Stimulated activated CD4-positive, alpha-beta T cell treated with anti-CD3 and anti-CD28 coated beads, Interleukin-1b, Interleukin-23, amount 100 ng/mL, for 48 hours (primary cell): ENCODE measurements at regions not wholly inside any gene's neighbourhood (a gene's known extent, or its start where the extent isn't known, plus 50 kb on each side); places are given as distances from the start of the nearest gene placed in this dataset.

Experiments used
- DNase-seq: peaks from one replicate; pipeline ENCODE4 v3.0.0-alpha.2; 2020

GRCh38 chr18:10059610-10060468 is 146.0 kb downstream of the VAPA start:
- no peak for DNase-seq

- DNase-seq: no peak
Observed at GRCh38 chr18:10060469-10060782, 146.6 kb downstream of the VAPA start.

- no peak for DNase-seq
Observed at GRCh38 chr18:10060841-10061240, 147.0 kb downstream of the VAPA start.

GRCh38 chr18:10061566-10062140 is 147.8 kb downstream of the VAPA start:
- no peak for DNase-seq

- no peak for DNase-seq
Observed at GRCh38 chr18:10062302-10063300, 148.8 kb downstream of the VAPA start.

GRCh38 chr18:10063489-10063888 is 149.7 kb downstream of the VAPA start:
- DNase-seq: no peak

GRCh38 chr18:10064267-10064666 is 150.5 kb downstream of the VAPA start:
- no peak for DNase-seq

- DNase-seq: no peak
Observed at GRCh38 chr18:10065296-10065695, 151.5 kb downstream of the VAPA start.

GRCh38 chr18:10067670-10068659 is 154.1 kb downstream of the VAPA start:
- DNase-seq: no peak

- no peak for DNase-seq
Observed at GRCh38 chr18:10068766-10069567, 155.2 kb downstream of the VAPA start.

GRCh38 chr18:10070561-10071000 is 156.8 kb downstream of the VAPA start:
- DNase-seq: no peak

GRCh38 chr18:10072671-10073175 is 158.9 kb downstream of the VAPA start:
- DNase-seq: no peak

GRCh38 chr18:10074110-10074509 is 160.3 kb downstream of the VAPA start:
- DNase-seq: no peak

GRCh38 chr18:10074728-10075127 is 160.9 kb downstream of the VAPA start:
- DNase-seq: no peak

- no peak for DNase-seq
Observed at GRCh38 chr18:10076502-10077030, 162.8 kb downstream of the VAPA start.

GRCh38 chr18:10077986-10078385 is 164.2 kb downstream of the VAPA start:
- DNase-seq: no peak

- no peak for DNase-seq
Observed at GRCh38 chr18:10080372-10080771, 166.6 kb downstream of the VAPA start.

GRCh38 chr18:10081492-10081891 is 167.7 kb downstream of the VAPA start:
- DNase-seq: no peak

GRCh38 chr18:10085416-10085815 is 171.6 kb downstream of the VAPA start:
- no peak for DNase-seq

GRCh38 chr18:10085876-10086275 is 172.1 kb downstream of the VAPA start:
- no peak for DNase-seq
